Transverse colon (tissue), 4 donors: ENCODE measurements at regions not wholly inside any gene's neighbourhood (a gene's known extent, or its start where the extent isn't known, plus 50 kb on each side); places are given as distances from the start of the nearest gene placed in this dataset.

Experiments used
- DNase-seq: peaks from one replicate; pipeline ENCODE4 v3.0.0-alpha.2; 2019
- H3K27ac ChIP-seq, 4 donors: fragments of 200-600 bp; sonication (generic); 2 replicates each; pipeline ENCODE4 v1.5.1; 2016 to 2018; ENCODE audit warnings: inconsistent platforms in 4 of 4
- H3K27me3 ChIP-seq: fragments of 200-600 bp; sonication (generic); 2 replicates; pipeline ENCODE4 v1.5.1; 2017; ENCODE audit warnings: inconsistent platforms
- H3K36me3 ChIP-seq, 4 donors: fragments of 200-600 bp; sonication (generic); 2 replicates each; pipeline ENCODE4 v1.5.1; 2017 to 2019; ENCODE audit warnings: inconsistent platforms in 4 of 4
- H3K4me1 ChIP-seq, 4 donors: fragments of 200-600 bp; sonication (generic); 2 replicates each; pipeline ENCODE4 v1.5.1; 2017 to 2020; ENCODE audit warnings: inconsistent platforms in 4 of 4
- H3K4me3 ChIP-seq, 4 donors: fragments of 200-600 bp; sonication (generic); 1 replicate in 1 of 4; 2 replicates in 3 of 4; pipeline versions ENCODE4 v1.5.1 to v1.6.1; 2017 to 2019; ENCODE audit warnings: inconsistent platforms in 4 of 4
- H3K9me3 ChIP-seq, 2 donors: fragments of 200-600 bp; sonication (generic); 2 replicates each; pipeline ENCODE4 v1.5.1; 2017 to 2019; ENCODE audit warnings: inconsistent platforms in 2 of 2
- EP300 ChIP-seq: sonication (generic); formaldehyde crosslinking; IDR thresholded peaks from one replicate; pipeline ENCODE4 v1.6.1; 2017; ENCODE audit warnings: antibody characterized with exemption, low read depth
- POLR2A ChIP-seq: fragments of 450-650 bp; IDR thresholded peaks from one replicate; pipeline ENCODE4 v1.6.1; 2016; ENCODE audit warnings: antibody characterized with exemption, mild to moderate bottlenecking, moderate library complexity
- POLR2AphosphoS5 ChIP-seq, 3 donors: sonication (generic); formaldehyde crosslinking; IDR thresholded peaks; one replicate each; pipeline ENCODE4 v1.6.1; 2016; ENCODE audit warnings: antibody characterized with exemption in 3 of 3
- WGBS, 2 donors: methylation state at CpG; one replicate each; pipeline ENCODE4 v1.1.5; 2018; ENCODE audit warnings: low coverage in 1 of 2; 5-methylcytosine and 5-hydroxymethylcytosine counted together
- in situ Hi-C, 4 donors: fragments of 200-750 bp; cut with MboI; loops; one replicate each; pipeline versions ENCODE4 v1.15.0 to v1.15.1; 2017; ENCODE audit warnings: low sequenced_read_pairs in 3 of 4, low pct_ligation_motif_present in 1 of 4, low pct_unique_long_range_greater_than_20kb in 1 of 4
- intact Hi-C: fragments of 100-400 bp; cut with DNase I; formaldehyde crosslinking; loops from one replicate; pipeline ENCODE4 v1.15.1; 2023; ENCODE audit warnings: low total_unique reads
- TF ChIP-seq, protein P1 (sequence below), 5 experiments: fragments of 200-600 bp in 3 of 5; fragments of 450-650 bp in 2 of 5; sonication (generic) in 3 of 5; IDR thresholded peaks; 1 replicate in 2 of 5; 2 replicates in 3 of 5; pipeline ENCODE4 v1.5.1; 2016 to 2017; ENCODE audit warnings: antibody characterized with exemption in 5 of 5, inconsistent platforms in 3 of 5, mild to moderate bottlenecking in 2 of 5, moderate library complexity in 1 of 5

DNA sequence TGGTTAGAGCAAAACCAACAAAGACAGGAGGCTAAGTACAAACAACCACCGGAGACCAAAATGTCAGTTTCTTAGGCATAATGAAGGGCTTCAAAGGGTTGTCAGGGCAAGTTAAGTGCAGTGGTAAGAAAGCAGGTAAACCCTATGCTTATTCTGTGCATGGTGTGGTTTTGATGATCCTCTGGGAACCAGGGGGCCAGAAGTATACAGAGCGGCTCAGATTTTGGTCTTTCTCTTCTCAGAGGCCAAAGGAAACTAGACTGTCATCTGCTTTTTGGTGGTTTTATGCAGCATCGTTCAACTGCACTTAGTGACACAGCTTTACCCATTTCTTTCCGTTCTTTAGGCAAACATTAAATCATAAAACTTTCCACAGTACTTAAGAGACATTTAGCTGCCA, 332.7 kb upstream of the CELF2 start:
- H3K36me3 ChIP-seq: no peaks in the 10 kb centered on the region
- H3K9me3 ChIP-seq: no peaks in the 10 kb centered on the region
- no peak for DNase-seq
- no peak overlapping the region for H3K4me3 ChIP-seq
- intact Hi-C loops: loop anchor here (10.0 kb wide), 1 partner anchor 190 kb away; no protein-coding TSS in a partner anchor
- TF ChIP-seq, protein P1, sequence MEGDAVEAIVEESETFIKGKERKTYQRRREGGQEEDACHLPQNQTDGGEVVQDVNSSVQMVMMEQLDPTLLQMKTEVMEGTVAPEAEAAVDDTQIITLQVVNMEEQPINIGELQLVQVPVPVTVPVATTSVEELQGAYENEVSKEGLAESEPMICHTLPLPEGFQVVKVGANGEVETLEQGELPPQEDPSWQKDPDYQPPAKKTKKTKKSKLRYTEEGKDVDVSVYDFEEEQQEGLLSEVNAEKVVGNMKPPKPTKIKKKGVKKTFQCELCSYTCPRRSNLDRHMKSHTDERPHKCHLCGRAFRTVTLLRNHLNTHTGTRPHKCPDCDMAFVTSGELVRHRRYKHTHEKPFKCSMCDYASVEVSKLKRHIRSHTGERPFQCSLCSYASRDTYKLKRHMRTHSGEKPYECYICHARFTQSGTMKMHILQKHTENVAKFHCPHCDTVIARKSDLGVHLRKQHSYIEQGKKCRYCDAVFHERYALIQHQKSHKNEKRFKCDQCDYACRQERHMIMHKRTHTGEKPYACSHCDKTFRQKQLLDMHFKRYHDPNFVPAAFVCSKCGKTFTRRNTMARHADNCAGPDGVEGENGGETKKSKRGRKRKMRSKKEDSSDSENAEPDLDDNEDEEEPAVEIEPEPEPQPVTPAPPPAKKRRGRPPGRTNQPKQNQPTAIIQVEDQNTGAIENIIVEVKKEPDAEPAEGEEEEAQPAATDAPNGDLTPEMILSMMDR (IDR thresholded peaks at IDR 0.05): no peak
- TF ChIP-seq POLR2AphosphoS5 (IDR thresholded peaks at IDR 0.05) (no peak), EP300 (no peak), POLR2A (no peak)
- 46 to 50% methylated on average over 4 of the region's 4 CpGs for WGBS, 2 donors
- no peak overlapping the region for H3K27ac ChIP-seq
- no peaks in the 10 kb centered on the region for H3K4me1 ChIP-seq
- H3K27me3 ChIP-seq: no peaks in the 10 kb centered on the region
- in situ Hi-C loops: loop anchor here in 3 of 4 donors (25.0 kb wide), 1 partner anchor 1348 kb away; no protein-coding TSS in a partner anchor

DNA sequence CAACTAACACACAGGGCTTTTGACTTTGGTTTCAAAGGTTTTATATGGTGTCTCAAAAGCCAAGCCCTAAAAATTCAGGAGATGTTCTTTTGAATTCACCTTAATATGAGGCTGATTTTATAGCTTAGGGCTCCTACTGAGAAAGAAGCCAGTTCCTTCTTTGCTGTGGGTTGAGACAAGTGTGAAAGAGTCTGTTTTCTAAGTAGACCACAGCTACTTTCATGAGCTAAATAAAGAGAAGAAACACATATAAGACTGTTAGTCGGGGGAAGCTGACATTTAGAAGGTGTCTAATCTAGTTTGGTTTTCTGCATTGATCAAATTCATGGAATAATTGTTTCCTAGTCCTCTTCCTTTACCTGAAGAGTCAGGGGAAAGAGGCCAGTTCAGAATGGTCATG, 332.1 kb upstream of the CELF2 start:
- no peak for TF ChIP-seq EP300
- TF ChIP-seq POLR2A: no peak
- no peak for TF ChIP-seq POLR2AphosphoS5 (IDR thresholded peaks at IDR 0.05)
- TF ChIP-seq, protein P1 (IDR thresholded peaks at IDR 0.05): no peak
- Histone ChIP-seq H3K4me3 (no peak overlapping the region), H3K4me1 (no peaks in the 10 kb centered on the region), H3K9me3 (no peaks in the 10 kb centered on the region), H3K27ac (no peak overlapping the region), H3K27me3 (no peaks in the 10 kb centered on the region), H3K36me3 (no peaks in the 10 kb centered on the region)
- in situ Hi-C loops (loop anchor here in 3 of 4 donors (25.0 kb wide), 1 partner anchor 1348 kb away; no protein-coding TSS in a partner anchor), intact Hi-C loops (loop anchor here (10.0 kb wide), 1 partner anchor 191 kb away; no protein-coding TSS in a partner anchor)
- 80 to 89% methylated on average over 1 of the region's 1 CpG for WGBS, 2 donors
- DNase-seq: no peak

DNA sequence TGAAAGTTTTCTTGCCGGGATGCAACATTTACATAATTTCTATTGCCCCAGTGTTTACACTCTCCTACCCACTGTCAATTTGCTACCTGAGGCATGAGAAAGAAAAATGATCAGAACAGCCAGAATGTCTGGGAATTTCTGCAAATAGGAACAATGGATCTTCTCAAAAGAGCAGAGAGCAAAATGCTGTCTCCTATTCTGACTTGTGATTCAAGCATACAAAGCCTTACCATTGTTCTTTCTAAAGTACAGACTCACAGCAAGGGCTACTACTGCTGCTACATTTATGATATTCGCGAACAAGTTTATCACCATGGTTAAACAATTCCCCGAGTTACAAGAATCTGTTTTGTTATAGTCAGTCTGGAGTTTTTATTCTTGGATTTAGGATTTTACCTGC, 329.9 kb upstream of the CELF2 start:
- H3K27me3 ChIP-seq: no peaks in the 10 kb centered on the region
- TF ChIP-seq, protein P1 (IDR thresholded peaks at IDR 0.05): no peak
- TF ChIP-seq POLR2A: no peak
- no peak for TF ChIP-seq POLR2AphosphoS5 (IDR thresholded peaks at IDR 0.05)
- no peak for TF ChIP-seq EP300
- intact Hi-C loops: loop anchor here (10.0 kb wide), 1 partner anchor 193 kb away; no protein-coding TSS in a partner anchor
- no peaks in the 10 kb centered on the region for H3K9me3 ChIP-seq
- H3K4me1 ChIP-seq: no peaks in the 10 kb centered on the region
- no peak overlapping the region for H3K4me3 ChIP-seq
- DNase-seq: no peak
- H3K27ac ChIP-seq: no peak overlapping the region
- no peaks in the 10 kb centered on the region for H3K36me3 ChIP-seq
- in situ Hi-C loops: loop anchor here in 3 of 4 donors (25.0 kb wide), 1 partner anchor 1350 kb away; no protein-coding TSS in a partner anchor
- WGBS, 2 donors: 40 to 47% methylated on average over 1 to 4 of the region's 4 CpGs

DNA sequence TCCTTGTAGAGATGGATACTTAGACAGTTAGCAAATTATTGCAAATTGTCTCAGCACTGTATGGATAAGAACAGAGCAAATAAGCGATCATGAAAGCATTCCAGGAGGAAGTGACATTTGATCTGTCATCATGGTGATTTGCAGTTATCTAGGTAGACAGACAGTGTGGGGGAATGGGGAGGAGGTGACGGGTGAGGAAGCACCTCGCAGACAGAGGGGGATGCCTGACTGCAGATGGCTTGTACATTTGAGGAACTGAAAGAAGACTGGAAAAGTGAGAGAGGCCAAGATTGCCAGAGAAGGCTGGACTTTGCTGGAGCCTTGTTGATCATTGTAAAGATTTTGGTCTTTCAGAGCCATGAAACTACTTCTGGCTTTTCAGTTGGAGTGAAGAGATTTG, 318.2 kb upstream of the CELF2 start:
- Histone ChIP-seq H3K9me3 (no peaks in the 10 kb centered on the region), H3K4me3 (no peak overlapping the region), H3K4me1 (no peaks in the 10 kb centered on the region), H3K27me3 (no peaks in the 10 kb centered on the region), H3K36me3 (no peaks in the 10 kb centered on the region), H3K27ac (no peak overlapping the region)
- WGBS, 2 donors: 23 to 36% methylated on average over 3 of the region's 3 CpGs
- TF ChIP-seq POLR2A: no peak
- in situ Hi-C loops: loop anchor here in 3 of 4 donors (25.0 kb wide), 1 partner anchor 1362 kb away; no protein-coding TSS in a partner anchor
- no peak for DNase-seq
- intact Hi-C loops: no loop called here
